ENCODE measurements at regions not wholly inside any gene's neighbourhood (a gene's known extent, or its start where the extent isn't known, plus 50 kb on each side); places are given as distances from the start of the nearest gene placed in this dataset.

DNA sequence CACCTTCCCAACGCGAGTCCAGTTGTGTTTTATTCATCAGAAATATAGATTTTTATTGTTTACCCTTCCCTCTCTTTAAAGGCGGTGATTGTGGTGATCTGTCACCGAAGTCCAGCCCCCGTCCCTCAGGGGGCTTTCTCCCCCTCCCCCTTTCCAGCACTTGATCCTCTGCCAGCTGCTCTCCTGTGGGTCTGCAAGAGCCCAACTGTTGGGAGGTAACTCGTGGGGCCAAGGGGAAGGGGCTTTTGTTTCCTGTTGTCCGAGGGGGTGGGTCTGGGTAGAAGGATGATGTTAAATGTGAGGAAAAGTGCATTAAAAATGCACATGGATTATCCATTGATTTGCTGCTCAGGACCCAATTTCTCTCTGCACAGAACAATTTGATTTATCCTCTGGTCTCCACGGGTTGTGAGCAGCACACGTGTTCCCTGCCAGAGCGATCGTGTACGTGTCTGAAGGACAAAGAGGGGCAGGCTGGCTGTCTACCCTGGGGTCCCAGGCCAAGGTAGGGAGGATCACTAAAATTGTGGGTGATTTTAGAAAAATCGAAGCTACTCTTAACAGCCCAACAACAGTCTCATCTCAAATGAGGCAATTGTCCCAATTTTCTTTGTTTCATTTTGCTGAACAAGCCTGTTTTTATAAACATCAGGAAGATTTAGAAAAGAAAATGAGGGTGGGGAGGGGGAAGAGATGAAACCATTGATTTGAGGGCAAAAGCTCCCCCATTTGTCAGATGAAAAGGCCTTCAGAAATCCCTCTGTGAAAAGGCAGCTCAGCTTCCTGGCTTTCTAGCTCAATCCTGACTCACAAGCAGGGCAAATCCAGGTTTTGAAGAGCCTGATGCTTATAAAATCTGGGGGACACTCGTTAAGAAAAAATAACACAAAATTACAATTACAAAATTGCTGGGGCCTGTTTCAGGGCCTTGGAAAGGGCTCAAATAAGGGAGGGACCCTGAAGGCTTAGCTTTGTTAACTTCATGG, 176.2 kb downstream of the RHOU start:
- Histone ChIP-seq H3K4me1 (no peaks in the 10 kb centered on the region), H3K4me3 (no peak overlapping the region), H3K27me3 (no peaks in the 10 kb centered on the region), H3K27ac (no peak overlapping the region), H3K9me3 (no peaks in the 10 kb centered on the region), H3K36me3 (no peaks in the 10 kb centered on the region)
- TF ChIP-seq CTCF (IDR thresholded peaks at IDR 0.05) (no peak), POLR2AphosphoS5 (IDR thresholded peaks at IDR 0.05) (no peak), POLR2A (IDR thresholded peaks at IDR 0.05) (no peak)
- DNase-seq (ENCODE audit: low spot score in 2 of 2) = no peak
- intact Hi-C loops (cut with DNase I; ENCODE audit: low total_unique reads) = no loop called here

GRCh38 chr1:228913626-228914414, 178.5 kb downstream of the RHOU start:
- Histone ChIP-seq H3K4me1 (no peaks in the 10 kb centered on the region), H3K27ac (no peak overlapping the region), H3K9me3 (no peaks in the 10 kb centered on the region), H3K36me3 (no peaks in the 10 kb centered on the region), H3K4me3 (no peak overlapping the region), H3K27me3 (no peaks in the 10 kb centered on the region)
- intact Hi-C loops (cut with DNase I; ENCODE audit: low total_unique reads) = no loop called here
- DNase-seq (ENCODE audit: low spot score in 2 of 2) = no peak
- TF ChIP-seq POLR2A (IDR thresholded peaks at IDR 0.05) (no peak), CTCF (IDR thresholded peaks at IDR 0.05) (no peak), POLR2AphosphoS5 (IDR thresholded peaks at IDR 0.05) (no peak)

DNA sequence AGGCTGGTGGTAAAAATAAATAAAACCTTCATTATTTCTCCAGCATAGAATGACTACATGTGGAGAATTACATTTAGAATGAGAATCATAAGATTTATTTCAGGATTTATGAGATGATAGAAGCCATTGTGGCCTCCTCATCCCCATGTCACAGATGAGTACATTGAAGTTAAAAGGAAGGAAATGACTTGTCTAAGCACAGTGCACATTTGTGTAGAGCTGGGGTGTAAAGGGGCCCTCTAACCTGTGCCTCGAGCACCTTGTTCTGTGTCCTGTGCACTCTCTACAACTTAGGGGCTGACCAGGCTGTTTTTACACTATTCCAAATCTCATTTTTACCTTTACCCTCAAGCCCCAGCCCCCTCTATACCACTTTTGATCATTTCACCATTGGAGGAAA, 179.4 kb downstream of the RHOU start:
- Histone ChIP-seq H3K27me3 (no peaks in the 10 kb centered on the region), H3K36me3 (no peaks in the 10 kb centered on the region), H3K27ac (no peak overlapping the region), H3K9me3 (no peaks in the 10 kb centered on the region), H3K4me3 (no peak overlapping the region), H3K4me1 (no peaks in the 10 kb centered on the region)
- DNase-seq (ENCODE audit: low spot score in 2 of 2) = no peak
- intact Hi-C loops (cut with DNase I; ENCODE audit: low total_unique reads) = no loop called here
- TF ChIP-seq CTCF (IDR thresholded peaks at IDR 0.05) (no peak), POLR2A (IDR thresholded peaks at IDR 0.05) (no peak), POLR2AphosphoS5 (IDR thresholded peaks at IDR 0.05) (no peak)

- H3K27me3 ChIP-seq = no peaks in the 10 kb centered on the region
- H3K4me3 ChIP-seq = no peak overlapping the region
- DNase-seq (ENCODE audit: low spot score in 2 of 2) = no peak
- H3K27ac ChIP-seq = no peak overlapping the region
- TF ChIP-seq POLR2AphosphoS5 (IDR thresholded peaks at IDR 0.05) (no peak), CTCF (IDR thresholded peaks at IDR 0.05) (no peak), POLR2A (IDR thresholded peaks at IDR 0.05) (no peak)
- no peaks in the 10 kb centered on the region for H3K4me1 ChIP-seq
- H3K36me3 ChIP-seq = no peaks in the 10 kb centered on the region
- intact Hi-C loops (cut with DNase I; ENCODE audit: low total_unique reads) = no loop called here
- no peaks in the 10 kb centered on the region for H3K9me3 ChIP-seq
These were observed 182.1 kb downstream of the RHOU start for GRCh38 chr1:228917342-228917741.

- H3K4me3 ChIP-seq = no peak overlapping the region
- intact Hi-C loops (cut with DNase I; ENCODE audit: low total_unique reads) = no loop called here
- TF ChIP-seq POLR2AphosphoS5 (IDR thresholded peaks at IDR 0.05) (no peak), POLR2A (IDR thresholded peaks at IDR 0.05) (no peak), CTCF (IDR thresholded peaks at IDR 0.05) (no peak)
- no peaks in the 10 kb centered on the region for H3K36me3 ChIP-seq
- no peak for DNase-seq (ENCODE audit: low spot score in 2 of 2)
- no peak overlapping the region for H3K27ac ChIP-seq
- H3K4me1 ChIP-seq = no peaks in the 10 kb centered on the region
- H3K27me3 ChIP-seq = no peaks in the 10 kb centered on the region
- no peaks in the 10 kb centered on the region for H3K9me3 ChIP-seq
These were observed 182.5 kb downstream of the RHOU start for GRCh38 chr1:228917755-228918154.

Measured in breast epithelium (tissue), 4 donors.